H1 (cell line): ENCODE measurements at regions not wholly inside any gene's neighbourhood (a gene's known extent, or its start where the extent isn't known, plus 50 kb on each side); places are given as distances from the start of the nearest gene placed in this dataset.

Experiments used
- TF ChIP-seq, protein P1 (sequence below): fragments of 300-600 bp; sonication (generic); IDR thresholded peaks from 2 replicates; pipeline ENCODE4 v1.7.1; 2012; ENCODE audit warnings: low read length, moderate library complexity, mild to moderate bottlenecking, inconsistent platforms; ENCODE audit not compliant: insufficient replicate concordance

DNA sequence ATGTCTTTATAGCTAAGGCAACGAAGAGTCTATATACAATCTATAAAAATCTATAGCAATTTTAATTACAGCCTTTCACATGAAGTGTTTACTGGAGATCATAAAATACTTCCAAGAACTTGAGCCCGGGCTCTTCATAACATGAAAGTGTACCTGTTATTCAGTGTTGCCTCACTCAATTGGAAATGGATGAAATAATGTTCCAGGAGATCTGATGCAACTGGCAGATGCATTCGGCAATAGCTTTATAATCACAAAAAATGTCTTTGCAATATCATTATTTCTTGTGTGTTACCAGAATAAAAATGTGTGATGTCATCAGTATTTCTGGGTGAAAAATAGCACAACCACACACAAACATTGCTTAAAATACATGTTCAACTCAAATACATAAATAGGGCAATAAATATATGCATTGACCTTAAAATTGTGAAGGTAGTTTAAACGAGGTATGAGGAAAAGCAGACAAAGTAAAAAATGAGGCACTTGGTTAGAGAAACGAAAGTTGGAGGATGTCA lies 1266.8 kb upstream of the PCDH7 start (continued):
- TF ChIP-seq, protein P1, sequence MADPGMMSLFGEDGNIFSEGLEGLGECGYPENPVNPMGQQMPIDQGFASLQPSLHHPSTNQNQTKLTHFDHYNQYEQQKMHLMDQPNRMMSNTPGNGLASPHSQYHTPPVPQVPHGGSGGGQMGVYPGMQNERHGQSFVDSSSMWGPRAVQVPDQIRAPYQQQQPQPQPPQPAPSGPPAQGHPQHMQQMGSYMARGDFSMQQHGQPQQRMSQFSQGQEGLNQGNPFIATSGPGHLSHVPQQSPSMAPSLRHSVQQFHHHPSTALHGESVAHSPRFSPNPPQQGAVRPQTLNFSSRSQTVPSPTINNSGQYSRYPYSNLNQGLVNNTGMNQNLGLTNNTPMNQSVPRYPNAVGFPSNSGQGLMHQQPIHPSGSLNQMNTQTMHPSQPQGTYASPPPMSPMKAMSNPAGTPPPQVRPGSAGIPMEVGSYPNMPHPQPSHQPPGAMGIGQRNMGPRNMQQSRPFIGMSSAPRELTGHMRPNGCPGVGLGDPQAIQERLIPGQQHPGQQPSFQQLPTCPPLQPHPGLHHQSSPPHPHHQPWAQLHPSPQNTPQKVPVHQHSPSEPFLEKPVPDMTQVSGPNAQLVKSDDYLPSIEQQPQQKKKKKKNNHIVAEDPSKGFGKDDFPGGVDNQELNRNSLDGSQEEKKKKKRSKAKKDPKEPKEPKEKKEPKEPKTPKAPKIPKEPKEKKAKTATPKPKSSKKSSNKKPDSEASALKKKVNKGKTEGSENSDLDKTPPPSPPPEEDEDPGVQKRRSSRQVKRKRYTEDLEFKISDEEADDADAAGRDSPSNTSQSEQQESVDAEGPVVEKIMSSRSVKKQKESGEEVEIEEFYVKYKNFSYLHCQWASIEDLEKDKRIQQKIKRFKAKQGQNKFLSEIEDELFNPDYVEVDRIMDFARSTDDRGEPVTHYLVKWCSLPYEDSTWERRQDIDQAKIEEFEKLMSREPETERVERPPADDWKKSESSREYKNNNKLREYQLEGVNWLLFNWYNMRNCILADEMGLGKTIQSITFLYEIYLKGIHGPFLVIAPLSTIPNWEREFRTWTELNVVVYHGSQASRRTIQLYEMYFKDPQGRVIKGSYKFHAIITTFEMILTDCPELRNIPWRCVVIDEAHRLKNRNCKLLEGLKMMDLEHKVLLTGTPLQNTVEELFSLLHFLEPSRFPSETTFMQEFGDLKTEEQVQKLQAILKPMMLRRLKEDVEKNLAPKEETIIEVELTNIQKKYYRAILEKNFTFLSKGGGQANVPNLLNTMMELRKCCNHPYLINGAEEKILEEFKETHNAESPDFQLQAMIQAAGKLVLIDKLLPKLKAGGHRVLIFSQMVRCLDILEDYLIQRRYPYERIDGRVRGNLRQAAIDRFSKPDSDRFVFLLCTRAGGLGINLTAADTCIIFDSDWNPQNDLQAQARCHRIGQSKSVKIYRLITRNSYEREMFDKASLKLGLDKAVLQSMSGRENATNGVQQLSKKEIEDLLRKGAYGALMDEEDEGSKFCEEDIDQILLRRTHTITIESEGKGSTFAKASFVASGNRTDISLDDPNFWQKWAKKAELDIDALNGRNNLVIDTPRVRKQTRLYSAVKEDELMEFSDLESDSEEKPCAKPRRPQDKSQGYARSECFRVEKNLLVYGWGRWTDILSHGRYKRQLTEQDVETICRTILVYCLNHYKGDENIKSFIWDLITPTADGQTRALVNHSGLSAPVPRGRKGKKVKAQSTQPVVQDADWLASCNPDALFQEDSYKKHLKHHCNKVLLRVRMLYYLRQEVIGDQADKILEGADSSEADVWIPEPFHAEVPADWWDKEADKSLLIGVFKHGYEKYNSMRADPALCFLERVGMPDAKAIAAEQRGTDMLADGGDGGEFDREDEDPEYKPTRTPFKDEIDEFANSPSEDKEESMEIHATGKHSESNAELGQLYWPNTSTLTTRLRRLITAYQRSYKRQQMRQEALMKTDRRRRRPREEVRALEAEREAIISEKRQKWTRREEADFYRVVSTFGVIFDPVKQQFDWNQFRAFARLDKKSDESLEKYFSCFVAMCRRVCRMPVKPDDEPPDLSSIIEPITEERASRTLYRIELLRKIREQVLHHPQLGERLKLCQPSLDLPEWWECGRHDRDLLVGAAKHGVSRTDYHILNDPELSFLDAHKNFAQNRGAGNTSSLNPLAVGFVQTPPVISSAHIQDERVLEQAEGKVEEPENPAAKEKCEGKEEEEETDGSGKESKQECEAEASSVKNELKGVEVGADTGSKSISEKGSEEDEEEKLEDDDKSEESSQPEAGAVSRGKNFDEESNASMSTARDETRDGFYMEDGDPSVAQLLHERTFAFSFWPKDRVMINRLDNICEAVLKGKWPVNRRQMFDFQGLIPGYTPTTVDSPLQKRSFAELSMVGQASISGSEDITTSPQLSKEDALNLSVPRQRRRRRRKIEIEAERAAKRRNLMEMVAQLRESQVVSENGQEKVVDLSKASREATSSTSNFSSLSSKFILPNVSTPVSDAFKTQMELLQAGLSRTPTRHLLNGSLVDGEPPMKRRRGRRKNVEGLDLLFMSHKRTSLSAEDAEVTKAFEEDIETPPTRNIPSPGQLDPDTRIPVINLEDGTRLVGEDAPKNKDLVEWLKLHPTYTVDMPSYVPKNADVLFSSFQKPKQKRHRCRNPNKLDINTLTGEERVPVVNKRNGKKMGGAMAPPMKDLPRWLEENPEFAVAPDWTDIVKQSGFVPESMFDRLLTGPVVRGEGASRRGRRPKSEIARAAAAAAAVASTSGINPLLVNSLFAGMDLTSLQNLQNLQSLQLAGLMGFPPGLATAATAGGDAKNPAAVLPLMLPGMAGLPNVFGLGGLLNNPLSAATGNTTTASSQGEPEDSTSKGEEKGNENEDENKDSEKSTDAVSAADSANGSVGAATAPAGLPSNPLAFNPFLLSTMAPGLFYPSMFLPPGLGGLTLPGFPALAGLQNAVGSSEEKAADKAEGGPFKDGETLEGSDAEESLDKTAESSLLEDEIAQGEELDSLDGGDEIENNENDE: no peak
